ENCODE measurements at regions not wholly inside any gene's neighbourhood (a gene's known extent, or its start where the extent isn't known, plus 50 kb on each side); places are given as distances from the start of the nearest gene placed in this dataset.

DNA sequence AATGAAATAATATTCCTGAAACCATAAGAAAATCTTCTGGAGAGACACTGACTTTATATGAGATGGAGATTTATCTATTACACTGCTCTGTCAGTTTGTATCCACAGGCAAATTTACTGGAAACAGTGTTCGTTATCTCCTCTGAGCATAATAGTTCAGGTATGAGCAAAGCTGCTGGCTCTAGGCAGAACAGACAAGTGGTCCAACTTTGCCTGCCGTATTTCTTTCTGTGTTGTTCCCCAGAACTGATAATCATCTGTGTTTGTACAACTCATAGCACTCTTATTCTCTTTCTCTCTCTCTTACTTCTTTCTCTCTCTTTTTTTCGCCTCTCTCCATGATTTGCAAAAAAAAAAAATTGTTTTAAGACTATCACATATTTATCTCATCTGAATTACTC is 623.8 kb upstream of the CHORDC1 start:
- DNase-seq (ENCODE audit: low spot score in 2 of 2) (no peak), FAIRE-seq (no peak)

DNA sequence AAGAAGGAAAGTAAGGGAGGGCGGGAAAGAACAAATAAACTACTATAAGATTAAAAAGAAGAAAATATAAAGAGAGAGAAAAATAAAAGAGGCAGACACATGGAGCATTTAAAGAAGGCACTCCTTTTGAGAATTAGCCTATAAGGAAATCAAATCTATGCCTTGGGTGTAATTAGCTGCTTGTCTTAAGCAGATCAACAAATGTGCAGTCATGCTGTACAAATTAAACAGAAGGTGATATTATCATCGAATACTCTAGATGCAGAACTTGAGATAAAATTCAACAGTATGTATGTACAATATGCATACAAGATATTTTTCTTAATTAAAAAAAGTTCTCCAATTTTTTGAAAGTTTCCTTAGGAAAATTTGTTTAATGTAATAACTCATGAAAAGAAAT is 623.0 kb upstream of the CHORDC1 start:
- FAIRE-seq (no peak), DNase-seq (ENCODE audit: low spot score in 2 of 2) (no peak)

DNA sequence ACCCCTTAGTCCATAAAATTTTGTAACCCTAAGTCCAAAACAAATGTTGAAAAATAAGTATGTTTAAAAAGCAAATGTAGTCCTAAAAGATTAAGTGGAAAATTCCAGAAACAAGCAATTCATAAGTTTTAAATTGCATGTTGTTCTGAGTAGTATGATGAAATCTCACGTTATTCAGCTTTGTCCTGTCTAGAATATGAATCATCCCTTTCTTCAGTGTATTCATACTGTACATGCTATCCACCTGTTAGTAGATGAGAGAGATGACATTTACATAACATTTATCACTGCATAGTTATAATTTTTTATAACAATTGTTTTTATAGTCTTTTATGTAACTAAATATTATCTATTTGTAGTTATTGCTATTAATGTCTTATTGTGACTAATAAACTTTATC is 622.3 kb upstream of the CHORDC1 start:
- DNase-seq (ENCODE audit: low spot score in 2 of 2) (no peak), FAIRE-seq (no peak)

DNA sequence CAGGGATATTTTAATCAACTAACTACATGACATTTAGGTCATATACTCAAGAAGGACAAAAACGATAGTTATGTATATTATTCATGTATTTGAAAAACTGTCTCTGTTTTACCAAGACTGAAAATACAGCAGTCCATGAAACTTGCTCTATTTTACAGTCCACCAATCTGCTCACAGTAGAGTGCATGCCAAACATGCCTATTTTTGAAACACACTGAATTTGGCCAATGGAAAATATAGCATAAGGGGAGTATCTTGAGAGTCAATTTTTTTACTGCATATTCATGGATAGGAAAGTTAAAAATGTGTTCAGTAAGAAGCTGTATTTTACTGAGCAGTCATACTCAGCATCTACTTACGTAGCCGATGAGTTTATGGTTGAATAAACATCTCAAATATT is 621.2 kb upstream of the CHORDC1 start:
- DNase-seq (ENCODE audit: low spot score in 2 of 2) (no peak), FAIRE-seq (no peak)

DNA sequence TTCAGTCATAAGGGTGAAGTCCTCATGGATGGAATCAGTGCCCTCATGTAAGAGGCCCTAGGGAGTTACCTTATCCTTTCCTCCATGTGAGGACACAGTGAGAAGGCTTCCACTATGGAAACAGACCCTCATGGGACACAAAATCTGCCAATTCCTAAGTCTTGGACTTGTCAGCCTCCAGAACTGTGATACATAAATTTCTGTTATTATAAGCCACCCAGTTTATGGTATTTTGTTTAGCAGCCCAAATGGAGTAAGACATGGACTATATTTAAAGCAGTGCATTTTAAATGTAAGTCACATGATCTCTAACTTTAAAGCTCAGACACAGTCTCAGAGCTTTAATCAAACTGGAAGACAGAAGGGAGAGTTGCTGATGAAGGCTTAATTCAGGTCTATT is 619.8 kb upstream of the CHORDC1 start:
- FAIRE-seq (no peak), DNase-seq (ENCODE audit: low spot score in 2 of 2) (no peak)

DNA sequence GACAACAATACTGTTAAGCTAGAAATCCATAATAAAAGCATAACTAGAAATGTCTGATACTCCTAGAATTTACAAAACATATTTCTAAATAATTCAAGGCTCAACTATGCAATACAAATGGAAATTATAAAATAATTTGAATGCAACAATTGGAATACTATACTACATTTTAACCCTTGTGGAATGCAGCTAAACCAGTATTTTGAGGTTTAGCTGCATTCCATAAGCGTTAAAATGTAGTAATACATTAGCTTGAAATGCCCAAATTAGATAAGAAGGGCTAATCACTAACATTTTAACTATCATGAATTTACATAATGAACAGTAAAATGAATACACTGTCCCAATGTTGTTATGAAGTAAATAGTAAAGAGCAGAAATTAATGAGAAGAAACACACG is 617.2 kb upstream of the CHORDC1 start:
- FAIRE-seq (no peak), DNase-seq (ENCODE audit: low spot score in 2 of 2) (no peak)

DNA sequence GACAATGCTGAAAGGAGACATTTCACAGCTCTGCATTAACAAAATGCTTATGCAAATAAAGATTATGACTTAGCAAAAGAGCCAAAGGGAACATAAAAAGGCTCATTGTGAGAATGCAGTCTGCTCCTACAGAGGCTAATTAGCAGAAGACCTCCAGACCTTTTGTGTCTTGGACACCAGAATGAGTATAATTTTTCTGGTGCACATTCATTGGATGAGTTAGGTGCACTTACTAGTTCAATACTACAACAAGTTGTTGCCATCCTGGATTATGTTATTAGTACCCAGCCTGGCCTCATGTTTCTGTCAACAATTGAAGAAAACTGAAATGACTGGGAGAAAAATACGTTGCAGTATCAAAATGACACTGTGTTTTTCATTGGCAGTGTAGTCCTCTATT is 613.2 kb upstream of the CHORDC1 start:
- no peak for FAIRE-seq
- no peak for DNase-seq (ENCODE audit: low spot score in 2 of 2)

DNA sequence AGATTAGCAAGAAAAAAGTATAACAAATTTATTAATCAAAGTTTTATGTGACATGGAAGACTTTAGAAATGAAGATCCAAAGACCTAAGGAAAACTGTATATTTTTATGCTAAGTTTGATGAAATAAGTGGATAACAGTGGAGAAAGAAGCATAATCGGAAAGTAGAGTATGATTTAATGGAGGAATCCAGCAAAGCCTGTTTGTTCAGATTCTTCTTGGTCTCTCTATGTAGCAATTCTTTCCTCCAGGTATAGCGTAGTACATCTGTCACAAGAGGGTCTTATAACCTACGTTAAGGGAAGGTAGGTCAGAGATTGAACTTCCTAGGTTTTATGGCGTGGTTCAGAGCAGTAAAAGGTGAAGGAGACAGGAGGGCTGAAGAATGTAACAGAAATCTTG is 600.6 kb upstream of the CHORDC1 start:
- no peak for FAIRE-seq

DNA sequence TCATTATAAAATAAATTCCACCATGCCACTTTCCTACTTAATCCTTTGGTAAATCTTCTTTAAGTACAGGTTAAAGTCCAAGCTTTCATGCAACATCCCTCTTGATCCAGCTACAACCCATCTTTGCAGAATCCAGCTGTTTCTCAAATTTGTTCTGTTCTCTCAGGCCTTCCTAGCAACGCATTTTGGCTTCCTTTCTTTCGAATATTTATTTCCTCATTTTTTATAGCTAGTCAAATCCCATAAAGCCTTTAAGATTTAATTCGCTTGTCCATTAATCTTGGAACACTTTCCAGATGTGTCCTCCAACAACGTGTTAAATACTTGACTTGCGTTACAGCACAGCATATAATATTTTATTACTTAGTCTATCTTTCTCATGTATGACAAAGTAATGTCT is 600.1 kb upstream of the CHORDC1 start:
- DNase-seq (ENCODE audit: low spot score in 2 of 2) (no peak), FAIRE-seq (no peak)

More for the DNA sequence above, 600.6 kb upstream of the CHORDC1 start:
- DNase-seq (ENCODE audit: low spot score in 2 of 2), result no peak

DNA sequence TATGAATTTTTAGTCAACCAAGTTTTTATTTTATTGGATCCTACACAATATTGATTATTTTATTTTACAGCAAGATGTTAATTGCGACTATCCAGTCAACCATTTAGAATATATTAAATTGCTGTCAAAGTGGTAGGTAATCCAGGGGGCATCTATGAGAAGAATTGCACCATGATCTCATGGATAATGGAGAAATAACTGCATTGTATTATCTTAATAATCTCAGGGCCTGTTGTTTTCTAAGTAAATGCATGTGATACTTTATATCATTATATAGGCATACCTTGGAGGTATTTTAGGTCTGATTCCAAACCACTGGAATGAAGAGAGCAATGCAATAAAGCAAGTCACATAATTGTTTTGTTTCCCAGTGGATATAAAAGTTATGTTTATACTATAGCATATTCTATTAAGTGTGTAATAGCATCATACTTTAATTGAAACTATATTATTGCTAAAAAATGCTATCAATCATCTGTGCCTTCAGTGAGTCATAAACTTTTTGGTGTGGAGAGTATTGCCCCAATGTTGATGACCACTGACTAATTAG is 595.4 kb upstream of the CHORDC1 start:
- DNase-seq (ENCODE audit: low spot score in 2 of 2) (no peak), FAIRE-seq (no peak)

DNA sequence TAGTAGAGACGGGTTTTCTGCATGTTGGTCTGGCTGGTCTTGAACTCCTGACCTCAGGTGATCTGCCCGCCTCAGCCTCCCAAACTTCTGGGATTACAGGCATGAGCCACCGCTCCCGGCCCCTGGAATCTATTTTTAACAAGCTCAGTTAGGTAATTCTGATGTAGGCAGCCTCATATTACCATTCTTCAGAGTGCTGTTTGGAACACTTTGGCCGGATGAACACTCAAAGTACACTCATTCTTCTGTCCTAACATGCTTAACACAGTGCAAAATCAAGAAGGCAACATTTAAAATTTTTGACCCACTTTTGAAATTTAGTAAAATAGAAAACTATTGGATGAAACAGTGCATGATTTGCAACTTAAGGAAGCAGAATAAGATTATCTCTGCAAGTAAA is 586.7 kb upstream of the CHORDC1 start:
- no peak for FAIRE-seq

DNA sequence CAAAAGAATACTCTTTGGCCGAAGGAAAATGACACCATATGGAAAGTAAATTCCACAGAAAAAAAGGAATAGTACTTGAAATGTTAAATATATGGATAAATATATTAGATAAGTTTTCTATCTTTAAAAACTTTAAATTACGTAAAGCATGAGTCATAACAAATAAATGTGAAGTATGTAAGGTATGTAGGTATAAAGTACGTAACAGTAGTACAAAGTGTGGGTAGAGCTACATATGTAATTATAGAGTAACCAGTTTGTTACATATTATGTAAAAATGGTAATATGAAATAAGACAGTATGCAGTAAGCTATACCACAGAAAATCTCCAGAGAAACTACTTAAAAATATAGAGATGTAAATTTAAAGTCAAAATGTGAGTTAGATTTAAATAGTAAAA is 582.3 kb upstream of the CHORDC1 start:
- no peak for DNase-seq (ENCODE audit: low spot score in 2 of 2)
- FAIRE-seq, result no peak

More for the DNA sequence above, 586.7 kb upstream of the CHORDC1 start:
- DNase-seq (ENCODE audit: low spot score in 2 of 2), result no peak

DNA sequence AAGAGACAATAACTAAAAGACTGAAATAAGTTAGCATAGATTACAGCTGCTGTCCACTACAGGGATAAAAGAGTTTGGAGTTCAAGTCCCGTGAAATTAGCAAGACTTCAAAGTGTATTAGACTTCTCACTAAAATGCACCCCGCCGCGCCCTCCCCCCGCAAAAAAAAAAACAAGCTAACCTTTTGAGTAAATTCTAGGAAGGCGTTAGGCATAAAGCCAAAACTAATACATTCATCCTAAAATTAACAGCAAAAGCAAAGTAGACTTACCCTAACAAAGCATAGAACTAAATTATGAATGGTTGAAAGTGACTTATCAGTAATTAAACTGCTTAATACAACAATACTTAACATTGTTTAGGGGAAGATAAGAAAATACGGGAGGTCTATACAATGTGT is 581.0 kb upstream of the CHORDC1 start:
- no peak for DNase-seq (ENCODE audit: low spot score in 2 of 2)
- no peak for FAIRE-seq

DNA sequence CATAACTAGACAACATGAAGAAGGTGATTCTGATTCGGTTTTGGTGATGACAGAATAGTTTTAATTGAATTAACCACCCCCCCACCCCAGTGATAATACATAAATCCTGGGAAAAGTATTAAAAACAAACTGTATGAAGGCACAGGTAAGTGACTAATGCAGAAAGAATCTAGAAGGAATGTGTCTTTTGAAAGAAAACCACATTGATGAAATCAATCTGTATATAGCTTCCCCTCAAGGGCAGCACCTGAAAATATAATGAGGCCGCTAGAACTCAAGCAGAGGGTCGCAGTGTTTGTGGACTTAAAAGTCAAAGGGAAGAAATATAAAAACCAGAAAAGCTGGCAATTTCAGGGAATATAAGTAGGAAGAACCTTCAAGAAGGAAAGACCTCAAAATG is 580.5 kb upstream of the CHORDC1 start:
- FAIRE-seq, result no peak
- DNase-seq (ENCODE audit: low spot score in 2 of 2), result no peak

DNA sequence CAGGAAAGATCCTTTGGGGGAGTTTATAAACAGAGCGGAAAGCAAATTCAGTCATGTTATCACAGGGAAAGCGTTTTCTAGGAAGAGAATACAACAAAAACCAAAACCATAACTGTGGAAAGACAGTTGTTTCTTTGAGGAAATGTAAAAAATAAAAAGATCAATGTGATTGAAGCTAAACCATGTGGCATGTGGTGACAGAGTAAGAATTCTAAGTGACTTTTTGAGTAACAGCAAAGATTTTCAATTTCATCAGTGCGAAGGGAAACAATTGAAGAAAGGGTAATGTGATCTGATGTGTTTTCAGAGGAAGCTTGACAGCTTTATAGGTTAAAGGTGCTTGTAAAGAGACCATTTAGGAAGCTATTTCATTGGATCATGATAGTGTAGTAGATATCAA is 575.9 kb upstream of the CHORDC1 start:
- FAIRE-seq (no peak), DNase-seq (ENCODE audit: low spot score in 2 of 2) (no peak)

DNA sequence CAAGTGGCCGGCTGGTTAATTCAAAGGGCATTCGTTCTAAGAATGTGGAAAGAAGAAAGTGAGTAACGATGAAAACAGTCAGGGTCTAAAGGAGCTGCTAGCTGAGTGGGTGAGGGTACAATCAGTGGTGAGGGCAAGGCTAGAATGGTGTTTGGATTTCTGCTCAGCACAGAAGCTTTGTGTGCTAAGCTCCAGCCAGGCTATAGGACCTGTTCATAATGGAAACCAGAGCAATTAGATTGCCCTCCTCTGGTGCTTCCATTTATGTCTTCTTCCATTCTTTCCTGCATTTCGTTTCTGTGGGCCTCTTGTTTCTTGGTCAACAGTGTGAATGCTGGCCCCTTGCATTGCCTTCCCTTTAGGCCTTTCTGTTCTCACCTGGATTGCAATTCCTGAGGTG is 572.9 kb upstream of the CHORDC1 start:
- FAIRE-seq (no peak), DNase-seq (ENCODE audit: low spot score in 2 of 2) (no peak)

DNA sequence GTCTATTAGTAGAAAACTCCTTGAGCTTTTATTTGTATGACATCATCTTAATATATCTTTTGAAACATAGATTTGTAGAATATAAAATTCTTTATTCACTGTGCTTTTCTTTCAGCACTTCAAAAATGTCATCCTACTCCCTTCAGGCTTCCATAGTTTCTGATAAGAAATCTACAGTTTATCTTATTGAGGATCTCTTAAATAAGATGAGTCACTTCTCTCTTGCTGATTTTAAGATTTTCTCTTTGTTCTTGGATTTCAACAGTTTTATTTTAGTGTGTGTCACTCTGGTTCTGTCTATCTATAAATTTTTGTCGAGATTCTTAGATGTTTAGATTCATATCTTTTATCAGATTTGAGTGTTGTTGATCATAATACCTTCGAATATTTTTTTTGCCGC is 566.1 kb upstream of the CHORDC1 start:
- FAIRE-seq (no peak), DNase-seq (ENCODE audit: low spot score in 2 of 2) (no peak)

DNA sequence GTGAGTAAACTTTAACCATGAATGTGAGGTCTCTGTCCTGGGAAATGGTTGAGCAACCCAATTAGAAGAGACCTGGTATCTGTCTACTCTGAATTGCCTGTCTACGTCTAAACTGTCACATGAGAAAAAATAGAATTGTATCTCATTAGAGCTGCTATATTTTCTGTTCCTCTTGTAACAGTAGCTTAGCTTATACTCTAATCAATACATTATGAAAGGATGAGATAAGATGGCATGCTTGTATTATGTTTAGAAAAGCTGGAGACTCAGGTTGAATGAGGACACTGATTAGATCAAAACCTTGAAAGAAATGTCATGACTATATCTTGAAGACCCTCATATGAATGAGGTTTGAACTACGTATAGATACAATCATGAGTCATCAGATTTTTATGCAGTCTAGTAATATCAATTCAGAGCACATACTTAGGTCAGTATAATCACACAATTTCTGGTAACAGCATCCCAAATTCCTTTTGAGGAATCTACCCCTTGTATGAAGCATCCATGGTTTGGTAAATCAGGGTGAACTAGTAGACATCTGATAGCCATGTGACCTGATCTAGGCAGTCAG is 561.5 kb upstream of the CHORDC1 start:
- no peak for DNase-seq (ENCODE audit: low spot score in 2 of 2)
- no peak for FAIRE-seq

DNA sequence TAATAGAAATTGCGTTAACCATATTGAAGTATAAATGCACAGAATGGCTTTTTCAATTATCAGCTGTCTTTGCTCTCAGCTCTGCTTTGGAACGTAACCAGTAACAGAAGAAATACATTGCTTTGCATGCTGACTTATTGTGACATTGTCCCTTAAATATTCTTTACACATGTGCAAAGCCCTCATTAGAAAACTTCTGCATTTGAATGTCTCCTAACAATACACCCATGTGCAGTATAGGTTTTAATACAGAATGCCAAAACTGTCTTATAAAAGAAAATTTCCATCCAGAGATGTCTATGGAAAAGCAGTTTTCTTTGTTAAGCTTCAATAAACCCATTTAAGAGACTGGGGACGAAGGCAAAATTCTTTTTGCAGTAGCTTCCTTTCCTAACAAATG is 560.3 kb upstream of the CHORDC1 start:
- no peak for FAIRE-seq
- DNase-seq (ENCODE audit: low spot score in 2 of 2), result no peak

DNA sequence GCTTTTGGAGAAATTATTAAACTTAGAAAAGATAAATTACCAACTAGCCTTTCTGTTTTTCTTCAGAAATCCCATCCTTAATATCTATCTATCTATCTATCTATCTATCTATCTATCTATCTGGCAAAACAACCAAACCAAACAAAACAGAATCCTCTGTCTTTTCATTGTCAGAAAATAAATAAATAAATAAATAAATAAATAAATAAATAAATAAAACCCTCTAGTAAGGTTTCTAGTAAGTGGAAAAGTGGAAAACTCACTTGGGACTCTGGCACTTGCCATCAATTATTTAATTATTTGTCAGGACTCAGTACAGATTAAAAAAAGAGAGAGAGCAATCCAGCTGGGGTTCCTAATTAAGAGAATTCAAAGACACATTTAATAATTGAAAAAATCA is 556.2 kb upstream of the CHORDC1 start:
- no peak for DNase-seq (ENCODE audit: low spot score in 2 of 2)
- FAIRE-seq, result no peak

DNA sequence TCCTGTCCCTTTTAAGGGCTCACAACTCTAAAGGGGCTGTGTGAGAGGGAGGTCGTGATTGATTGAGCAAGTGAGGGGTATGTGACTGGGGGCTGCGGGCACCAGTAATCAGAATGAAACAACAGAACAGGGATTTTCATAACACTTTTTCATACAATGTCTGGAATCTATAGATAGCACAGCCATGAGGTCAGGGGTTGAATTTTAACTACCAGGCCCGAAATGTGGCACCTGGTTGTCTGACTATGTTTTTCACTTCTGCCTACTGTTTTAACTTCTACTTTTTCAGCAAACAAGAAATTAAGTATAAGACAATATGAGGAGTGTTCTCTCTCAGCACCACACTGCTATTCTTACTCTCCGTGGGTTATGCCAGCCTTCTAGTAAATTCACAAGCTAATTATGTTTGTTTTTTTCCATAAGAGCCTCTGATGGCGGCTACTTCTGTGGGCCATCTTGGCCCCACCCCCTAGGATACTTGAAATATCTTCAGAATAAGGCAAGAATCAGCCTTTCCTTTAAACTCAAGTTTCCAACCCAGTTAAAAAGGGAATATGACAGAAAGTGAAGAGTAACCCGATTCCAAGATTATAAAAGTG is 552.8 kb upstream of the CHORDC1 start:
- FAIRE-seq (no peak), DNase-seq (ENCODE audit: low spot score in 2 of 2) (no peak)

DNA sequence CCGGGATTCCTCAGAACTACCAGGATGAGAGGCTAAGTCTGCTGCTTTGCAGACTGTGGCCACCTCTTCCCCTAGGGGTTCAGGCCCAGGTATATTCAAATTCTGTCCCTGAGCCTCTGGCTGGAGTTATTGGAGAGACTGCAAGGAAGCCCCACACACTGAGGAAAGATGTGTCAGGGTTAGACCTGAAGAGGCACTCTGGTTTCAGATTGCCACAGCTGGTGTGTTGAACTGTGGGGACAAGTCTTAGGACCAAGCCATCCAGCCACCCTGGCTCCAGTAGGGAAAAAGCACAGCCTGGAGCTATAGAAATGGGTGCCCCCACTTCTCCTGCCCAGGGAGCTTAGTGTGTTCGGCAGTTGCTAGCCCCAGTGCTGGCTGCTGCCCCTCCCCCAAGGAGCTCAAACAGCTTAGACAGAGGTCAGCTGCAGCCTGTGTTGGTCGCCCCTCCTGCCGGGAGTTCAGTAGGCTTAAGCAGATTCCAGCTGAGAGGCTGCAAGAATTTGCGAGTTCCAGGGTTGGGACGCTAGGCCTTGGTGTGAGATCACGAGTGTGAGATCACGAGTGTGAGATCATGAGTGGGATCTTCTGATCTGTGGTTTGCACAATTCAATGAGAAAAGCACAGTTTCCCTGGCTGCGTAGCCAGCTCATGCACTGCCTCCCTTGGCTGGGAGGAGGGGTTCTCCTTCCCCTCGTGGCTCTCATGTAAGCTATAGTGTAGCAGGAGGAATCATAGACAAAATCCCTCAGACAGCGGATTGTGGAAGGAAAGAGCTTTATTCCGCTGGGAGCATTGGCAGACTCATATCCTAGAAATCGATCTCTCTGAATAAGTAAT is 552.1 kb upstream of the CHORDC1 start:
- FAIRE-seq, result no peak
- DNase-seq (ENCODE audit: low spot score in 2 of 2), result no peak
